HG02642 (cell line): ENCODE measurements at regions not wholly inside any gene's neighbourhood (a gene's known extent, or its start where the extent isn't known, plus 50 kb on each side); places are given as distances from the start of the nearest gene placed in this dataset.
"Not testable (repeated sequence)": the region's sequence is repeated elsewhere in the genome, so short reads cannot be mapped to it uniquely, and the experiment has no call there.

Experiments
- ATAC-seq: cut with Tn5 transposase; IDR thresholded peaks from one replicate; pipeline ENCODE4 v1.9.1; 2021; ENCODE audit warnings: mild to moderate bottlenecking; ENCODE audit not compliant: unreplicated experiment, poor library complexity

- no peak for ATAC-seq
These were observed 163.3 kb downstream of the DMAC1 start for GRCh38 chr9:7636309-7636708.

DNA sequence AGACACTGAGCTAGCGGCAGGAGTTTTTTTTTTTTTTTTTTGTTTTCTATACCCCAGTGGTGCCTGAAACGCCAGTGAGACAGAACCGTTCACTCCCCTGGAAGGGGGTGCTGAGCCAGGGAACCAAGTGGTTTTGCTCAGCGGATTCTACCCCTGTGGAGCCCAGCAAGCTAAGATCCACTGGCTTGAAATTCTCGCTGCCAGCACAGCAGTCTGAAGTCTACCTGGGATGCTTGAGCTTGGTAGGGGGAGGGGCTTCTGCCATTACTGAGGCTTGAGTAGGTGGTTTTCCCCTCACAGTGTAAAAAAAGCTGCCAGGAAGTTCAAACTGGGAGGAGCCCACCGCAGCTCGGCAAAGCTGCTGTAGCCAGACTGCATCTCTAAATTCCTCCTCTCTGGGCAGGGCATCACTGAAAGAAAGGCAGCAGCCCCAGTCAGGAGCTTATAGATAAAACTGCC, 173.0 kb downstream of the DMAC1 start:
- ATAC-seq: not testable (repeated sequence)

- ATAC-seq: no peak
These were observed 177.1 kb downstream of the DMAC1 start for GRCh38 chr9:7622481-7622880.

- no peak for ATAC-seq
These were observed 184.2 kb downstream of the DMAC1 start for GRCh38 chr9:7615344-7615743.

- no peak for ATAC-seq
These were observed 185.6 kb downstream of the DMAC1 start for GRCh38 chr9:7613931-7614330.

- ATAC-seq: no peak
These were observed 191.3 kb downstream of the DMAC1 start for GRCh38 chr9:7608261-7608660.

GRCh38 chr9:7607421-7607820, 192.2 kb downstream of the DMAC1 start:
- no peak for ATAC-seq

DNA sequence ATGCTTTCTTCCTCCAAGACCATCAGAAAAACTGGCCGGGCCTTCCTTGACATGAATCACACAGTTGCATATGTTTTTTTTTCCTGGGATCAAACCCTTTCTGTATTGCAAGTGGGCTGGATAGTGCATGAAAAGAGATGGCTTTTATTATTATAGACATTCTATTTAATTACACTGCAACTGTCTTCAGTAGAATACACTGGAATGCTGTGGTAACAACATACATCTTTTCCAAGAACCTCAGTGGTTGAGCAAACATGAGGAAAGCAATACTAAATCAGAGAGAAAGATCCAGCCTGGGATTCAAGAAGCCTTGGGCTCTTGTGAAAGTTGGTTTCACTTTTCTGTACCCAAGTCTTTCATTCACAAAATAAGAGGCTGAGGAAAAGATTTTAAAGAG, 193.0 kb downstream of the DMAC1 start:
- ATAC-seq: no peak

- no peak for ATAC-seq
These were observed 197.8 kb downstream of the DMAC1 start for GRCh38 chr9:7601739-7602138.

- ATAC-seq: no peak
These were observed 201.9 kb downstream of the DMAC1 start for GRCh38 chr9:7597716-7598115.

GRCh38 chr9:7592321-7593316, 207.0 kb downstream of the DMAC1 start:
- no peak for ATAC-seq

GRCh38 chr9:7591501-7591900, 208.1 kb downstream of the DMAC1 start:
- ATAC-seq: no peak

DNA sequence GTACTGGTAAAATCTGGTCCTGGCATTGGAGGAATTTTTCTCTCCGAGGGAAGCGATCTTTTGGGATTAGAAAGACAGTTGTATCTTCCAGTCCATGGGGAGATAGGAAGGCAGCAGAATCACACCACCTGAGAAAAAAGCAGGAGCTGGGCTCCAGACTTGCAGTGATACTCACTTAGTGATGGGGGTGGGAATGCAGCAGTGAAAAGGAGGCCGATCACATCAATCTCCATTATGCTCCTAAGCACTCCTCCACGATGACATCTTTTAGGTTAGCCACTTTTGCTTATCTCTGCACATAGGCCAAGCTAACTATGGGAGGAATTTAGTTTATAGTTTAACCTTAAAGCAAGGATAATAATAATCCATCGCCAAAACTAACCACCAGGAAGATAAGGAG, 219.0 kb downstream of the DMAC1 start:
- ATAC-seq: no peak

GRCh38 chr9:7579351-7579750, 220.2 kb downstream of the DMAC1 start:
- ATAC-seq: no peak

- no peak for ATAC-seq
These were observed 220.6 kb downstream of the DMAC1 start for GRCh38 chr9:7578951-7579350.

- peak; percentile 93 for ATAC-seq
These were observed 229.4 kb downstream of the DMAC1 start for GRCh38 chr9:7570107-7570720.

DNA sequence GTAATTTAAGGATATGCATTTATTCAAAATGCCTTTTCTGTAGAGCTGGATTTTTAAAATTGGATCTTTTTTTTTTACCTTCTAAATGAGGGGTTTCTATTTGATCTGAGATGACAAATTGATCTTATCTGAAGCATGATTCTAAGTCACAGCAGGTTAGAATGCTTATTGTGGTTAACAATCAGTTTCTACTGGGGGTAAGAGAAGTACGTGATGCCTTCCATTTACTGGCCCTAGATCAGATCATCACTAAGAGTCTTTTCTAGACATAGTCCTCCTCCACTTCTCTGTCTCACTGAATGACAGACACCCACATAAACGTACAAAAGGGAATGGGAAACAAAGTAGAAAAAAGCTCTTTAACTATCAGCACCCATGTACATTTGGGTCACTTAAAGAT, 231.9 kb downstream of the DMAC1 start:
- ATAC-seq: no peak

GRCh38 chr9:7561527-7562080, 238.0 kb downstream of the DMAC1 start:
- ATAC-seq: no peak

DNA sequence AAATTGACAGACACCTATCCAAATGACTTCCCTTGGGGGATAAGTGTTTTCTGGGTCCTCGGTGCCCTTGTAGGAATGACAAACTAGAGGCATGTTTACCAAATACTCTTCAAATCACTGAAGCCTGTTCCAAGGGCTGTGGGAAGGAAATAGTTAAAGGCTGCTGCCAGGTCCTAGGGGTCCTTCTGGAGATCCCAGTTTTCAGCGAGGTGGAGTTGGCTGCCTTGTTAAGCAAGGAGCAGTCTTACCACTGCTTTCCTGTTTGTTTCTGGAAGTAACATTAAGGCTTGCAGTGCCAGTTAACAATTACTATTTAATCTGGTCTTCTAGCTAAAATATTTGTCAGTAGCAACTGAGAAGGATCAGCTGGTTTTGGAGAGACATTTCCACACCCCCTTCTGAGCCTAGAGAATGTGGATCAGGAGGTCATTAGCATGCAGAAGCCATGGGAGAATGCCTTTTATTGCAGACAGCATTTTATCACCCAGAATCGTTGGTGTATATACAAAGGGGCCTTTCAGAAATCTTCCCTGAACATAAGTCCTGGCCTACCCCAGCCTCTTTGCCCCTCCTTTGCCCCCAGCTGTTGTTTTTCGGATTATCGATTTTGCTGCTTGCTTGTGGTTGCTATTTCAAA, 238.8 kb downstream of the DMAC1 start:
- ATAC-seq: no peak

DNA sequence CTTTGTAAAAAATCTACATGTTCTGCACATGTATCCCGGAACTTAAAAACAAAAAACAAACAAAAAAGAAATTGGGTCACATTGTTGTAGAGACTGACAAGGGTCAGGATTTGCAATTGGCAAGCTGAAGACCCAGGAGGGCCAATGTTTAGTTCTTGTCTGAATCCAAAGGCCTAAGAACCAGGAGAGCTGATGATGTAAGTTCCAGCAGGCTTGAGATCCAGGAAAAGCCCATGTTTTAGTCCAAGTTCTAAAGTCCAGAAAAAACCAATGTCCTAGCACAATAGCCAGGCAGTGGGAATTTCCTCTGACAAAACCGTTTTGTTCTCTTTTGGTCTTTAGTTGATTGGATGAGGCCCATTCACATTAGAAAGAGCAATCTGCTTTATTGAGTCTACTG, 244.9 kb downstream of the DMAC1 start:
- no peak for ATAC-seq

- not testable (repeated sequence) for ATAC-seq
These were observed 246.9 kb downstream of the DMAC1 start for GRCh38 chr9:7552706-7553105.
